ENCODE measurements at regions not wholly inside any gene's neighbourhood (a gene's known extent, or its start where the extent isn't known, plus 50 kb on each side); places are given as distances from the start of the nearest gene placed in this dataset.

GRCh38 chr2:120606931-120607330 lies 128.7 kb upstream of the GLI2 start:
- no peak for DNase-seq (ENCODE audit: low read depth)

- no peak for DNase-seq (ENCODE audit: low read depth)
These were observed 128.2 kb upstream of the GLI2 start for GRCh38 chr2:120607506-120607905.

- no peak for DNase-seq (ENCODE audit: low read depth)
These were observed 127.7 kb upstream of the GLI2 start for GRCh38 chr2:120607996-120608395.

- DNase-seq (ENCODE audit: low read depth), result no peak
These were observed 125.8 kb upstream of the GLI2 start for GRCh38 chr2:120609826-120610395.

- no peak for DNase-seq (ENCODE audit: low read depth)
These were observed 124.7 kb upstream of the GLI2 start for GRCh38 chr2:120611016-120611415.

GRCh38 chr2:120611961-120612360 lies 123.7 kb upstream of the GLI2 start:
- DNase-seq (ENCODE audit: low read depth), result no peak

- DNase-seq (ENCODE audit: low read depth), result no peak
These were observed 123.2 kb upstream of the GLI2 start for GRCh38 chr2:120612471-120612870.

GRCh38 chr2:120612931-120613330 lies 122.7 kb upstream of the GLI2 start:
- no peak for DNase-seq (ENCODE audit: low read depth)

- DNase-seq (ENCODE audit: low read depth), result no peak
These were observed 121.7 kb upstream of the GLI2 start for GRCh38 chr2:120613742-120614571.

- DNase-seq (ENCODE audit: low read depth), result no peak
These were observed 120.8 kb upstream of the GLI2 start for GRCh38 chr2:120614901-120615300.

- no peak for DNase-seq (ENCODE audit: low read depth)
These were observed 119.4 kb upstream of the GLI2 start for GRCh38 chr2:120616261-120616660.

GRCh38 chr2:120617055-120617454 lies 118.6 kb upstream of the GLI2 start:
- DNase-seq (ENCODE audit: low read depth), result no peak

GRCh38 chr2:120618830-120619229 lies 116.8 kb upstream of the GLI2 start:
- DNase-seq (ENCODE audit: low read depth), result no peak

- DNase-seq (ENCODE audit: low read depth), result no peak
These were observed 116.1 kb upstream of the GLI2 start for GRCh38 chr2:120619579-120619978.

GRCh38 chr2:120620025-120620793 lies 115.5 kb upstream of the GLI2 start:
- DNase-seq (ENCODE audit: low read depth), result no peak

GRCh38 chr2:120622159-120622869 lies 113.4 kb upstream of the GLI2 start:
- no peak for DNase-seq (ENCODE audit: low read depth)

GRCh38 chr2:120622886-120623753 lies 112.5 kb upstream of the GLI2 start:
- DNase-seq (ENCODE audit: low read depth), result no peak

- DNase-seq (ENCODE audit: low read depth), result no peak
These were observed 111.5 kb upstream of the GLI2 start for GRCh38 chr2:120624061-120624737.

- no peak for DNase-seq (ENCODE audit: low read depth)
These were observed 110.8 kb upstream of the GLI2 start for GRCh38 chr2:120624738-120625446.

Measured in activated T-cell treated with anti-CD3 and anti-CD28 coated beads for 1 hour (primary cell).